ENCODE measurements at regions not wholly inside any gene's neighbourhood (a gene's known extent, or its start where the extent isn't known, plus 50 kb on each side); places are given as distances from the start of the nearest gene placed in this dataset.

DNA sequence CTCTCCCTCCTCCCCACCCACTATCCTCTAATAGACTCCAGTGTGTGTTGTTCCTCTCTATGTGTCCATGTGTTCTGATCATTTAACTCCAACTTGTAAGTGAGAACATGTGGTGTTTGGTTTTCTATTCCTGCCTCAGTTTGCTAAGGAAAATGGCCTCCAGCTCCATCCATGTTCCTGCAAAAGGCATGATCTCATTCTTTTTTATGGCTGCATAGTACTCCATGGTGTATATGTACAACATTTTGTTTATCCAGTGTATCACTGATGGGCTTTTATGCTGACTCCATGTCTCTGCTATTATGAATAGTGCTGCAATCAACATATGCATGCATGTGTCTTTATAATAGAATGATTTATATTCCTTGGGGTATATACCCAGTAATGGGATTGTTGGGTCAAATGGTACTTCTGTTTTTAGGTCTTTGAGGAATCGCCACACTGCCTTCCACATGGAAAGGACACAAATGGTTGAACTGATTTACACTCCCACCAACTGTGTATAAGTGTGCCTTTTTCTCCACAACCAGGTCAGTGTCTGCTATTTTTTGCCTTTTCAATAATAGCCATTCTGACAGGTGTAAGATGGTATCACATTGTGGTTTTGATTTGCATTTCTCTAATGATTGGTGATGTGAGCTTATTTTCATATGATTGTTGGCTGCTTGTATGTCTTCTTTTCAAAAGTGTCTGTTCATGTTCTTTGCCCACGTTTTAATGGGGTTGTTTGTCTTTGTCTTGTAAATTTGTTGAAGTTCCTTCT lies 96.5 kb upstream of the DAB2 start:
- Histone ChIP-seq H3K4me3 (ENCODE audit: low read depth, low read length) (no peak overlapping the region), H3K27ac (ENCODE audit: low read depth) (no peak overlapping the region), H3K36me3 (ENCODE audit: insufficient read depth) (no peaks in the 10 kb centered on the region), H3K4me1 (ENCODE audit: insufficient read depth) (no peaks in the 10 kb centered on the region)
- 88% methylated on average over 2 of the region's 2 CpGs for WGBS
- DNase-seq (ENCODE audit: extremely low spot score), result no peak

DNA sequence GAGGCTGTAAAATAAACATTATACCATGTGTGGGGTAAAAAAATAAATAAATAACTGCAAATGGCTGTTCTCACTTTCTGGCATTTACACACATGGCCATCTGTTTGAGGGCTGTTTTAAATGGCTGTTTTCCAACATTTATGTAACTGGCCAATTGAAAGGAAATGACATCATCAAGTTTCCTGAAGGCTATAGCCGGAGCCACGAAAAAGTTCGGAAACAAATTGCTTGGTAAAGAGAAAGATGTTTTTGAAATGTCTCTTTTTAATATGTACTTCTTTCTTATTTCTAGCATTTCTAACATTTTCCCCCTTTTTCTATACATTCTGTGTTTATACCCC lies 95.4 kb upstream of the DAB2 start:
- 40% methylated on average over 3 of the region's 3 CpGs for WGBS
- H3K27ac ChIP-seq (ENCODE audit: low read depth), result no peak overlapping the region
- no peak overlapping the region for H3K4me3 ChIP-seq (ENCODE audit: low read depth, low read length)
- DNase-seq (ENCODE audit: extremely low spot score), result no peak
- H3K36me3 ChIP-seq (ENCODE audit: insufficient read depth), result no peaks in the 10 kb centered on the region
- no peaks in the 10 kb centered on the region for H3K4me1 ChIP-seq (ENCODE audit: insufficient read depth)

DNA sequence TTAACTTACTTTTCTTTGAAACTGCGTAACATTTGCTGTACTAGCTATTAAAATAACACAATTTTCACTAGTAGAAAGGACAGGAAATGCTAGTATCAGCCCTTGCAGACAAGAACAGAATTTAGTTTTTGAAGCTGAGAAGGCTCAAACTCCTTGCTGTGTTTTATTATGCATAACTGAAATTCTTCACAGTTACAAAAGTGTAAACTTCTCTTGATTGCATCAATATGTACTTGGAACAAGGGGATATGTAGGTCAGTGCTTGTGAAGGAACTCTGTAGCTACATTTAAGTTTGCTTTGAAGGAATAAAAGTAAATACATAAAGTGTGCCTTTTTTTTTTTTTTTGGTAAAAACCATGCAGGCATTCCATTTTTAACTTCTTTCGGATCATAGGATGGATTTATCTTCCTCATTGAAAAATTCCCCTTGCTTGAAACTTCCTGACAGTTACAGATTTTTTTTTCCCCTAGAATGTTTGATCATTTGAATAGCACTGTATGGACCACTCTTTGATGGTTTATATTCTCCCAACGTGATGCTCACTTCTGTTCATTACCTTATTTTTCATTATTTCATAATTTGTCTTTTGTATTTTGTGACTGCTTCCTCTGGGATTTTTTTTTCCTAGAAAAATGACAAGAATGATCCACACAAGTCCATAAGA lies 94.9 kb upstream of the DAB2 start:
- WGBS, result 33% methylated on average over 3 of the region's 3 CpGs
- no peak for DNase-seq (ENCODE audit: extremely low spot score)
- no peak overlapping the region for H3K4me3 ChIP-seq (ENCODE audit: low read depth, low read length)

DNA sequence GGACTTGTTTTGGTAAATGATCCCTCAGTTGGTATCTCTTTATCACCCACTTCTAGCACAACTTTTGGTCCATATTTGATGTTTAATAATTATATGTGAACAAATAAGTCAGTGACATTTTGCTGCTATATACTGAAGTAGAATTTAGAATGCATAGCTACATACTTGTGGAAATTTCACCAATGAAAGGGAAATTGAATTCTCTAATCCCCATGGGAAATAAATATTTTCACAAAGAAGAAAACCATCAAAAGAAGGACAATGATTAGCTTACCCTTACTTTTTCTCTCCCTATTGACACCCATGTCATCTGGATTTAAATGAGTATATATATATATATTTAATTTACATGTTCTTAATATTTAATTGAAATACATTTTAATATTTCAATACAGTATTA lies 94.3 kb upstream of the DAB2 start:
- H3K27ac ChIP-seq (ENCODE audit: low read depth), result no peak overlapping the region
- H3K4me3 ChIP-seq (ENCODE audit: low read depth, low read length), result no peak overlapping the region
- no peaks in the 10 kb centered on the region for H3K36me3 ChIP-seq (ENCODE audit: insufficient read depth)
- no peak for DNase-seq (ENCODE audit: extremely low spot score)
- H3K4me1 ChIP-seq (ENCODE audit: insufficient read depth), result no peaks in the 10 kb centered on the region

More for the DNA sequence above, 94.9 kb upstream of the DAB2 start:
- H3K36me3 ChIP-seq (ENCODE audit: insufficient read depth), result no peaks in the 10 kb centered on the region
- no peaks in the 10 kb centered on the region for H3K4me1 ChIP-seq (ENCODE audit: insufficient read depth)
- H3K27ac ChIP-seq (ENCODE audit: low read depth), result no peak overlapping the region

DNA sequence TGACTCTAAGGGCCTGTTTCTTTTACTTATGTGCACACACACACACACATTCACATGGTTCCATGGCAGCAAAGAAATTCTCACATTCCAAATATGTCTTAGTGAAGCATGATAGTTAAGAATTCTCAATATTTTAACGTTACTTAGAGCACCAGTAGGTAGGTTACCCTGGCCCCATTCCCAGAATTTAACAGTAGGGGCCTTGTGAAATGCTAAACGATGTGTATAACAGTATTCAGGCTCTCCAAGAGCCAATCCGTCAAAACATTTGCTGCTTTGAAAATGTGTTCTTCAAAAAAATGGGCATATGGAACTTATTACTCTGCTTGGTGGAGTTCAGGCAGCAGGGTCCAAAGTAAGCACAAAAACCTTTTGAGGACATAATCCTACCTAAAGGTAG lies 93.7 kb upstream of the DAB2 start:
- 32% methylated on average over 3 of the region's 3 CpGs for WGBS
- no peak for DNase-seq (ENCODE audit: extremely low spot score)
- no peaks in the 10 kb centered on the region for H3K4me1 ChIP-seq (ENCODE audit: insufficient read depth)
- H3K36me3 ChIP-seq (ENCODE audit: insufficient read depth), result no peaks in the 10 kb centered on the region
- H3K4me3 ChIP-seq (ENCODE audit: low read depth, low read length), result no peak overlapping the region
- no peak overlapping the region for H3K27ac ChIP-seq (ENCODE audit: low read depth)

DNA sequence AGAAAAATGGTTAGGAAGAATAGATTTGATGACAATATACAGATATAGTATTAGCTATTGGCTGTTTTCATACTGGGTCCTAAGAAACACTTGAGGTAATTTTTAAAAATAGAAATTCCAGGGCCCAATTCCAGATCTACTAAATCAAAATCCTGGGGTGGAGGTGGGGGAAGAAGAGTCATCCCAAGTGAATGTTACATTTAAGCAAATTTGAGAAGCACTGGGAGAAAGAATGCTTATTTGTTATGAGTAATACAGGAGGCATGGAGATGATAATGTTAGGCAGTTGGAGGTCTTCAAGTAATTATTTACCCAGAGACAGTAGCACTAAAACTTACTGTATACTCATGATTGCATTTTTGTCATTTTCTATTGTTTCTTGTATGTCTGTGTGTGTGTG lies 93.0 kb upstream of the DAB2 start:
- no peak for DNase-seq (ENCODE audit: extremely low spot score)
- H3K4me3 ChIP-seq (ENCODE audit: low read depth, low read length), result no peak overlapping the region
- H3K36me3 ChIP-seq (ENCODE audit: insufficient read depth), result no peaks in the 10 kb centered on the region
- H3K4me1 ChIP-seq (ENCODE audit: insufficient read depth), result no peaks in the 10 kb centered on the region
- H3K27ac ChIP-seq (ENCODE audit: low read depth), result no peak overlapping the region

DNA sequence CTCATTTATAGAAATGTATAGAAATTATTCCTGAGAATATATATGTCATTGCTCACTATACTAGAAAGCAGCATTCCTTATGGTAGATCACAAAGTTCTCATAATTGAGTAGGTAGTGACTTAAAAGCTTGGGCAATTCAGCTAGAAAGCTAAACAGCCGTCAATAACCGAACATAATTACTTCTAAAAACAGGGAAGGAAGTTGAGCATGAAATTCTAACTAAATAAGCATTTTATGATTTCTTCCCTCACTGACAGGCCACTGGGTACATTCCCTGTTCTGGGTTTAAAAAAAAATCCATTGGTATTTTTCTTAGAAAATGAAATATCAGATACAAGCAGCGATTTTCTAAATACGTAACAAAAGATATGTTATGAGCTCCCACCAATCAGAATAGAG lies 91.1 kb upstream of the DAB2 start:
- DNase-seq (ENCODE audit: extremely low spot score), result no peak
- 89% methylated on average over 4 of the region's 4 CpGs for WGBS
- Histone ChIP-seq H3K4me3 (ENCODE audit: low read depth, low read length) (no peak overlapping the region), H3K4me1 (ENCODE audit: insufficient read depth) (no peaks in the 10 kb centered on the region), H3K36me3 (ENCODE audit: insufficient read depth) (no peaks in the 10 kb centered on the region), H3K27ac (ENCODE audit: low read depth) (no peak overlapping the region)

DNA sequence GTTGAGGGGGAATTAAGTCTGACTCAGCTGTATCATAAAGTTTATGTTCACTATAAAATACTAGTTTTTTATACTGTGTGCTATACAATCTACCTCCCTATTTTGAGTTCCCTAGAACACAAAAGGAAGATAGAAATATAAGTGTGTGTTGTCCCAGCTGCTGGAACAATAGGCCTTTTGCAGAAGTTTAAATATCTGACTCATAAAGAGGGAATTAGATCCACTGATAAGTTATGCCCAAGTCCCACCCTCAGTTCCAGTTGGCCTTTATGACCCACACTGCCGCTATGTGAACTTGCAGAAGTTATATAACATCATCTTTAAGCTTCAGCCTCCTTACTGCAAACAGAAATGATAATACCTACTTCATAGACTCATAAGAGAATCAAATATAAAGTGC lies 88.5 kb upstream of the DAB2 start:
- no peak for DNase-seq (ENCODE audit: extremely low spot score)
- Histone ChIP-seq H3K36me3 (ENCODE audit: insufficient read depth) (no peaks in the 10 kb centered on the region), H3K27ac (ENCODE audit: low read depth) (no peak overlapping the region), H3K4me3 (ENCODE audit: low read depth, low read length) (no peak overlapping the region), H3K4me1 (ENCODE audit: insufficient read depth) (no peaks in the 10 kb centered on the region)
- 84% methylated on average over 1 of the region's 1 CpG for WGBS

DNA sequence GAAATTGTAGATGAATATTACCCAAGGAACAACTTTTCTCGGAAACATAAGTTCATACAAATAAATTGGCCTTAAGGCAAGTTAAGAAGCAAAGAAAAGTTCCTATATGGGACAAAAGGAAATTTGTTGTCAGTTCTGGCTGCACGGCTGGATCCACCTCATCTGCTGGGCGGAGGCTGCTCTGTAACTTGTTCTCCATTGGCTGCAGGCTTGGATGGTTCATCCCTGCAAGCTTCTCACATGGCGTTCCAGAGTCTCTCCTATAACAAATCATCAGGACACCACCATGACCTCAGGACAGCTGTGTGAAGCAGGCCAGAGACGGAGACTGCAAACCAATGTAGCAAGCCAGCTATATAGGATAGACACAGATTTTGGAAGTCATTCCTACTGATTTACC lies 81.4 kb upstream of the DAB2 start:
- H3K27ac ChIP-seq (ENCODE audit: low read depth), result no peak overlapping the region
- no peaks in the 10 kb centered on the region for H3K36me3 ChIP-seq (ENCODE audit: insufficient read depth)
- H3K4me1 ChIP-seq (ENCODE audit: insufficient read depth), result no peaks in the 10 kb centered on the region
- WGBS, result 82% methylated on average over 5 of the region's 5 CpGs
- no peak overlapping the region for H3K4me3 ChIP-seq (ENCODE audit: low read depth, low read length)
- no peak for DNase-seq (ENCODE audit: extremely low spot score)

DNA sequence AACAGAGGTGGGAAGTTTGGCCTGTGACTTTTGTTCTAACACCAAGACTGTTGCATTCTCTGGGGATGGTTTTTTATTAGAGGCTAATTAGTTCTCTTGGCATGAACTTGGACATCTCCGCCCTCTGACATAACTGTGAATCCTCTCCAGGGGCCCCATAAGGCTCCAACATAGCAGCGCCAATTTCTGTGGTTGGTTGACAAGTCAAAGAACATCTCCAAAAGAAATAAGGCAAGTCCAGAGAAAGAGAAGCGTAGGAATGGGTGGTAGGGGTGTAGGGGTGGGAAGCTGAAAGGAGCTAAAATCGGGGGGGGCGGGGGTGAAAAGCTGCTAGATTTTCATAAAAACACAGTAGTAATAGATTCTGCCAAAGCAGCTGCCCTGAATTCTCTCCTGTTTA lies 81.0 kb upstream of the DAB2 start:
- Histone ChIP-seq H3K36me3 (ENCODE audit: insufficient read depth) (no peaks in the 10 kb centered on the region), H3K4me1 (ENCODE audit: insufficient read depth) (no peaks in the 10 kb centered on the region), H3K27ac (ENCODE audit: low read depth) (no peak overlapping the region), H3K4me3 (ENCODE audit: low read depth, low read length) (no peak overlapping the region)
- 91% methylated on average over 5 of the region's 5 CpGs for WGBS
- DNase-seq (ENCODE audit: extremely low spot score), result no peak

DNA sequence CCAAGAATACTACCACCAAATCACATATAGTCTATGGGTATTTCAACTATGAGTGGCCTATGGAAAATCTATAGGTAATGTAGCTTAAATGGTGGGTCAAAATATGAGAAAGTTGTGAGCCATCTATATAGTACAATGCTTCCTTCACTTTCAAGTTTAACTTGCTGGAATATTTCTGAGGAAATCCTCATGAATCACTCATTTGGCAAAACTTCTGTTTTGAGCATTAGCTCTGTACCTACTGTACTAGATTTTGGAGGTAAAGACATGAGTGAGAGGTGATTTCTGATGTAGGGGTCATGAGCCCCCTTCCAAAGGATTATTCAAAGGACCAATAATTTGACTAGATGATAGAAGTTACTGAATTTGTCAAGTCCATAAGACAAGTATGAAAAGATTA lies 80.6 kb upstream of the DAB2 start:
- Histone ChIP-seq H3K27ac (ENCODE audit: low read depth) (no peak overlapping the region), H3K36me3 (ENCODE audit: insufficient read depth) (no peaks in the 10 kb centered on the region), H3K4me3 (ENCODE audit: low read depth, low read length) (no peak overlapping the region), H3K4me1 (ENCODE audit: insufficient read depth) (no peaks in the 10 kb centered on the region)
- DNase-seq (ENCODE audit: extremely low spot score), result no peak

DNA sequence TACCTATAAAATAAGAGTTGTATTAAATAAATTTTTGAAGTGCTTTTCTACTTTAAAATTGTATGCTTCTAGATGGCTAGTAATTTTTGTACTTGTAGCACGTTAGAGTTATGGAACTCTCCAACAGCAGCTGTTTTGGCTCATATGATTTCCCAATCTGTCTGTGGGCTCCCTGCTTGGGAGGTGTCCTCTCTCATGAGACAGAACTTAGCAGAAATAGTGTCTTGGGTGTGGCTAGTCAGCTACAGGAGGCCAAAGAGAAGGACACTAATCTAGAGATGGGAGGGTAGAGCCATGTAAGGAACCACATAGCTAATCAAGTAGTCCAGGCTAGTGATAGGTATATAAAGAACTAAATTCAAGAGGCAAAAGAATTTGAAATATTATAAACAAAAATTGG lies 78.4 kb upstream of the DAB2 start:
- DNase-seq (ENCODE audit: extremely low spot score), result no peak
- Histone ChIP-seq H3K36me3 (ENCODE audit: insufficient read depth) (no peaks in the 10 kb centered on the region), H3K27ac (ENCODE audit: low read depth) (no peak overlapping the region), H3K4me3 (ENCODE audit: low read depth, low read length) (no peak overlapping the region), H3K4me1 (ENCODE audit: insufficient read depth) (no peaks in the 10 kb centered on the region)
- WGBS, result 51% methylated on average over 1 of the region's 1 CpG

DNA sequence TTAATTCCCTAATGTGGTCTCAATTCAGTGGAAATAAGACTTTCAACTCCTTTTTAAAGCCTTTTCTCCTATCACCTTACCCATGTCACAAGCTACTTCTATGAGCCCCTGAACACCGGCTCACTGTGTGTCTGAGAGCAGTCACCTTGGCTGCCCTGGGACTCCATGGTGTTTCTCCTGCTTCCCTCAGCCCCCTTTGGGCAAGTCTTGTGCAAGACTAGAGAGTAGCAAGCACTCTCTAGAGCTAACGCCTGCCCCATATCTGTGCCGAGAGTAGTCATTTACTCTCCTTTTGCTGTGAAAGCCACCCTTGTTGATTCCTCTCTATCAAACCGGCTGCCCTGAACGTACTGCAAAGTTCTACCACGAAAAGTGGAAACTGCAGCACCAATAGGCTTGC lies 77.9 kb upstream of the DAB2 start:
- DNase-seq (ENCODE audit: extremely low spot score), result no peak
- Histone ChIP-seq H3K4me1 (ENCODE audit: insufficient read depth) (no peaks in the 10 kb centered on the region), H3K36me3 (ENCODE audit: insufficient read depth) (no peaks in the 10 kb centered on the region), H3K4me3 (ENCODE audit: low read depth, low read length) (no peak overlapping the region), H3K27ac (ENCODE audit: low read depth) (no peak overlapping the region)
- WGBS, result 89% methylated on average over 6 of the region's 6 CpGs

DNA sequence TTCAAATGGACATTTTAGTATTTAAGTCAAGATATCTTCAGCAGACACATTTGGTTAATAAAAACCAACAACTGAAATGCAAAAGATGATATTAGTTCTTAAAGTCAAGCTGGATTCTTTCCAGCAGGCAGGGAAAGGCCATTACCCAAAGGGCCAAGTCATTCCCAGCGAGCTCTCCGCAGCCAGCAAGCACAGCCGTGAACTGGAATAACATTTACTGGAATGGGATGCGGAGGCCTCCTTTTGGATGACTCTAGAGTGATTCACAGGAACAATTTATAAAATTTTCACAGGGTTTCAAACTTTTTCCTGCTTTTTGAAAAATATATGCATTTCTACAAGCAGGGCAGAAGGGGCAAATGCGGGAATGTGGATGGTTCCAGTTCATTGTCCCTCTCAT lies 76.6 kb upstream of the DAB2 start:
- Histone ChIP-seq H3K36me3 (ENCODE audit: insufficient read depth) (no peaks in the 10 kb centered on the region), H3K27ac (ENCODE audit: low read depth) (no peak overlapping the region), H3K4me3 (ENCODE audit: low read depth, low read length) (no peak overlapping the region), H3K4me1 (ENCODE audit: insufficient read depth) (no peaks in the 10 kb centered on the region)
- no peak for DNase-seq (ENCODE audit: extremely low spot score)
- 67% methylated on average over 5 of the region's 5 CpGs for WGBS
